ENCODE measurements at regions not wholly inside any gene's neighbourhood (a gene's known extent, or its start where the extent isn't known, plus 50 kb on each side); places are given as distances from the start of the nearest gene placed in this dataset.
"Not testable (repeated sequence)": the region's sequence is repeated elsewhere in the genome, so short reads cannot be mapped to it uniquely, and the experiment has no call there.

DNA sequence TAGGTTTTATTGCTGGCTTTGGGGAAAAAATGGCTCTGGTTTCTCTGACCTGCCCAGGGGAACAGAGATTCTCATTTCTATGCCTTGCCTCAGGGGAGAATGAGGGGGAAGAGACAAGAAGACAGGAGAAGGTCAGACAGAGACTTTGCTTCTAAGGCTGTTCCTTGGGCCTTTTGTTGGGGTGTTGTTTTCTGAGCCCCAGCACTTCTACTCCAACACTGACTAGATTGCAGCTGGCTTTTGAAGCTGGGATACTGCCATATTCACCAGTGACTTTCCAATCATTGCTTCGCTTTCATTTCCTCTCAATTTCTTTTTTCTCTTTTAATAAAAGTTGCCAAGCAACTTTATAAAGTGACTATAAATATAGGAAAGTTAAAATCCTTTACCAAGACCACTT, 143.2 kb upstream of the ARHGEF26 start:
- Histone ChIP-seq H3K9ac (ENCODE audit: insufficient read length, low read depth) (no peak overlapping the region), H3K4me1 (ENCODE audit: insufficient read depth, insufficient read length) (no peaks in the 10 kb centered on the region), H3K36me3 (ENCODE audit: insufficient read depth, insufficient read length, low read length) (no peaks in the 10 kb centered on the region), H3K4me3 (ENCODE audit: insufficient read length, low read depth) (no peak overlapping the region), H3K27me3 (ENCODE audit: insufficient read depth, insufficient read length) (no peaks in the 10 kb centered on the region), H3K9me3 (ENCODE audit: insufficient read depth, low read length) (no peaks in the 10 kb centered on the region)
- no peak for DNase-seq (ENCODE audit: low read depth, low spot score)
- TF ChIP-seq YY1 (IDR thresholded peaks at IDR 0.05; ENCODE audit: insufficient read depth, insufficient read length), result no peak
- TF ChIP-seq ZNF274 (IDR thresholded peaks at IDR 0.05; ENCODE audit: low read depth, low read length), result no peak
- no peak for TF ChIP-seq SUZ12 (IDR thresholded peaks at IDR 0.05; ENCODE audit: extremely low read depth, insufficient read depth, insufficient read length)

DNA sequence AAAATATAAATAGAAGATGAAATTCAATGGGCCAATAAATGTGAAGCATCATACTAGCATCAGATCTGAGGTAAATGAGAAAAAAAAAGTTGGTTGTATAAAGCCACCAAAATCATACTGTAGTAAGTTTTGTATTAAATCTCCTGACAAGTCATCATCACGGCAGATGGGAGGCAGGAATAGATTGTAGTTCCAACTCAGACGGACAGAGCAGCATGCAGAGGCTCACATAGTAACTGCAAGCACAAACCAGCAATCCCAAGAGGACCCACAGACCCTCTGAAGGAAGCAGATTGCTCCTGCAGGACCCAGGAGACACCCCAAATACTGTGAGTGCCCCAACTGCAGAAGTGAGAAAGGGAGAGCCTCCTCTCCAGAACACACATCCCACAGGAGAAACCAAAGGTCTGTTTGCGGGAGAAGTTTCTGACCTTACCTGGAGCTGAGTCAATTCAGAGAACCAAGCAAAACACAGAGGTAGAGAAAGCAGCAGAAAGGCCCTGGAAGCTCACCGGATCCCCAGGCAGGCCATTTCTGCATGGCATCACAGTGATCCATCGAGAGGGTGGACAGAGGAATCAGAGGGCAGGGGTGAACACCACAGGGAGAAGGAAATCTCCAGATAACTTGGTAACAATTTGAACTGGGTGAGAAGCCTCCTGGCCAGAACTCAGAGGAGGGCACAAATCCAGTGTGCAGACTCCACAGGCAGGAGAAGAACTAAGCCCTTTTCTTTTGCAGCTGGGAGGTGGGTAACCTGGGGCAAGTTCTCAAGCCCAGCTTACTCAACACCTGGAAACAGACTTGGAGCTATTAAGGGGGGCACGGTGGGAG, 141.6 kb upstream of the ARHGEF26 start:
- no peaks in the 10 kb centered on the region for H3K9me3 ChIP-seq (ENCODE audit: insufficient read depth, low read length)
- DNase-seq (ENCODE audit: low read depth, low spot score), result no peak
- H3K9ac ChIP-seq (ENCODE audit: insufficient read length, low read depth), result no peak overlapping the region
- H3K4me1 ChIP-seq (ENCODE audit: insufficient read depth, insufficient read length), result no peaks in the 10 kb centered on the region
- no peaks in the 10 kb centered on the region for H3K27me3 ChIP-seq (ENCODE audit: insufficient read depth, insufficient read length)
- TF ChIP-seq SUZ12 (IDR thresholded peaks at IDR 0.05; ENCODE audit: extremely low read depth, insufficient read depth, insufficient read length), result no peak
- H3K36me3 ChIP-seq (ENCODE audit: insufficient read depth, insufficient read length, low read length), result no peaks in the 10 kb centered on the region
- no peak overlapping the region for H3K4me3 ChIP-seq (ENCODE audit: insufficient read length, low read depth)

DNA sequence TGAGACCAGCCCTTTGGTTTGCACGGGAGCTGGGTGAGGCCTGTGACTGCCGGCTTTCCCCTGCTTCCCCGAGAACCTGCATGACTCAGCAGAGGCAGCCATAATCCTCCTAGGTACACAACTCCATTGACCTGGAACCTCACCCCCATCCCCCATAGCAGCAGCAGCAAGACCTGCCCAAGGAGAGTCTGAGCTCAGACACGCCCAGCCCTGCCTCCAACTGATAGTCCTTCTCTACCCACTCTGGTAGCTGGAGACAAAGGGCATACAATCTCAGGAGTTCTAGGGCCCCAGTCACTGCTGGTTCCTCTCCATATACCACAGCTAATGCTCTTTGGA, 141.0 kb upstream of the ARHGEF26 start:
- no peak for DNase-seq (ENCODE audit: low read depth, low spot score)
- no peaks in the 10 kb centered on the region for H3K27me3 ChIP-seq (ENCODE audit: insufficient read depth, insufficient read length)
- no peaks in the 10 kb centered on the region for H3K36me3 ChIP-seq (ENCODE audit: insufficient read depth, insufficient read length, low read length)
- TF ChIP-seq ZNF274 (IDR thresholded peaks at IDR 0.05; ENCODE audit: low read depth, low read length) (no peak), YY1 (IDR thresholded peaks at IDR 0.05; ENCODE audit: insufficient read depth, insufficient read length) (no peak), SUZ12 (IDR thresholded peaks at IDR 0.05; ENCODE audit: extremely low read depth, insufficient read depth, insufficient read length) (no peak)
- H3K4me3 ChIP-seq (ENCODE audit: insufficient read length, low read depth), result no peak overlapping the region
- H3K9ac ChIP-seq (ENCODE audit: insufficient read length, low read depth), result no peak overlapping the region
- no peaks in the 10 kb centered on the region for H3K4me1 ChIP-seq (ENCODE audit: insufficient read depth, insufficient read length)
- H3K9me3 ChIP-seq (ENCODE audit: insufficient read depth, low read length), result no peaks in the 10 kb centered on the region

DNA sequence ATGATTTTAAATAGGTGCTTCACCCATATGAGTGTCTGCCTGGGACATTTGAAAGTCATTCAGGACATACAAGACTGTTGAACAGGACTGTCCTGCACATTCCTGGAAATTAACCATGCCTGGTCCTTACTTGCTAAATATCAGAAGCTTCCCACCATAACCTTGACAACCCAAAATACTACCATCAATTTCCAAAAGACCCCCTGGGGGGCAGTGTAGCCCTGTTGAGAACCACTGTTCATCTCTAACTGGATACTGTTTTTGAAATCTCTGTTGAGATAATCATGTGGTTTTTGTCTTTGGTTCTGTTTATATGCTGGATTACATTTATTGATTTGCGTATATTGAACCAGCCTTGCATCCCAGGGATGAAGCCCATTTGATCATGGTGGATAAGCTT, 123.8 kb upstream of the ARHGEF26 start:
- H3K9me3 ChIP-seq (ENCODE audit: insufficient read depth, low read length); H3K4me3 ChIP-seq (ENCODE audit: insufficient read length, low read depth); H3K4me1 ChIP-seq (ENCODE audit: insufficient read depth, insufficient read length); DNase-seq (ENCODE audit: low read depth, low spot score); H3K36me3 ChIP-seq (ENCODE audit: insufficient read depth, insufficient read length, low read length); H3K9ac ChIP-seq (ENCODE audit: insufficient read length, low read depth); H3K27me3 ChIP-seq (ENCODE audit: insufficient read depth, insufficient read length): not testable (repeated sequence)

DNA sequence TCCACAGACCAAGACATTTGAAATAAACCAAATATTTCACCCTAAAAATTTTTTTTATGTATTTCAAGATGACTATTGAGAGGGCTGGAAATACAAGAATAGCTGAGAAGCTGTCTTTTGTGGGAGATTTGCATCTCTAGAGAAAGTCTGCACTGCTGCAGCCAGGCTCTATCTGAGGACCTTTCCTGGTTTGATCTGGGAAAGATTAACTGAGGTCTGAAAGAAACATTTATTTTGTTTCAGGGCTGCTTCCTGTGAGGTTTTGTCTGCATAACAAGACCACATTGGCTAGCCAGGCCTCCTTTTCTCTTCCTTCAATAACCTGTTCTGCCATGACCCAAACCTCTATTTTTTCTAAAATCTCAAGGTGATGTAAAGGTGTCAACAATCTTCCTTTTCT, 117.5 kb upstream of the ARHGEF26 start:
- TF ChIP-seq ZNF274 (IDR thresholded peaks at IDR 0.05; ENCODE audit: low read depth, low read length) (no peak), SUZ12 (IDR thresholded peaks at IDR 0.05; ENCODE audit: extremely low read depth, insufficient read depth, insufficient read length) (no peak), YY1 (IDR thresholded peaks at IDR 0.05; ENCODE audit: insufficient read depth, insufficient read length) (no peak)
- Histone ChIP-seq H3K4me3 (ENCODE audit: insufficient read length, low read depth) (no peak overlapping the region), H3K4me1 (ENCODE audit: insufficient read depth, insufficient read length) (no peaks in the 10 kb centered on the region), H3K9me3 (ENCODE audit: insufficient read depth, low read length) (no peaks in the 10 kb centered on the region), H3K27me3 (ENCODE audit: insufficient read depth, insufficient read length) (no peaks in the 10 kb centered on the region), H3K9ac (ENCODE audit: insufficient read length, low read depth) (no peak overlapping the region), H3K36me3 (ENCODE audit: insufficient read depth, insufficient read length, low read length) (no peaks in the 10 kb centered on the region)
- DNase-seq (ENCODE audit: low read depth, low spot score), result no peak

DNA sequence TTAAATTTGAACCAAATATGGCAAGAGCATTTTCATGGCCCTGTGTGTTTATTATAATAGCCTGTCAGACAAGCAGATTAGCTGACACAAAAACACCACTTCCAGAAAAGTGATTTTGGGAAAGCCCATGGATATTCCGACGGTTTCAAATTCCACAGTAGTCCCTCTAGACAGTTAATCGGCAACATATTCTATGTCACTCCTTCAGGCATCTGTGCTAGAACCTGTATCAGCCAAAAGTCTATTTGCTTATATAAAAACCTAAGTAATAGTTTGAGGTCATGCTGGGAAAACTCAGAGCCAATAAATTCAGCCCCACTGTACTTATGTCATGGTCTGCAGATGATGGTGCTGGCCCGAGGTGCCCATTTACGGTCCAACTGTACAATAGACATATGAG, 110.2 kb upstream of the ARHGEF26 start:
- no peak for DNase-seq (ENCODE audit: low read depth, low spot score)
- H3K4me3 ChIP-seq (ENCODE audit: insufficient read length, low read depth), result no peak overlapping the region
- TF ChIP-seq SUZ12 (IDR thresholded peaks at IDR 0.05; ENCODE audit: extremely low read depth, insufficient read depth, insufficient read length), result no peak
- no peak for TF ChIP-seq ZNF274 (IDR thresholded peaks at IDR 0.05; ENCODE audit: low read depth, low read length)
- TF ChIP-seq YY1 (IDR thresholded peaks at IDR 0.05; ENCODE audit: insufficient read depth, insufficient read length), result no peak

DNA sequence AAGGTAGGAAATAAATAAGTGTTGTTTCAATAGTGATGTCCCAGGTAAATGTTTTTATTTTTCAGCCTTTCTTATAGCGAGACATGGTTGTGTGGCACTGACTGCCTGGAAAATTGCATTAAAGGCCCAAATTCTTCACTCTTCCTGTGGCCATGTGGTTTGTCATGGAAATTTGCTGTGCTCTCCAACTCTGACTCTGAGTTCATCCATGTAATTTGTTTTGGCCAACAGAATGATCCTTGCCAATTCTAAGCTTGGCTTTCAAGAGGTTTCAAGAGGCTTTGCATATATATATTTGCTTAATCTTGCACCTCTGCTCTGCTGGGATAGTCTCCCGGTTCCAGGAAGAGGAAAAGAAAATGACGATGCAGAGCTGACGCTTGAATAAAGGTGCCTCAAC, 107.5 kb upstream of the ARHGEF26 start:
- DNase-seq (ENCODE audit: low read depth, low spot score), result no peak
- TF ChIP-seq SUZ12 (IDR thresholded peaks at IDR 0.05; ENCODE audit: extremely low read depth, insufficient read depth, insufficient read length), result no peak
- TF ChIP-seq ZNF274 (IDR thresholded peaks at IDR 0.05; ENCODE audit: low read depth, low read length), result no peak
- no peaks in the 10 kb centered on the region for H3K9me3 ChIP-seq (ENCODE audit: insufficient read depth, low read length)
- H3K36me3 ChIP-seq (ENCODE audit: insufficient read depth, insufficient read length, low read length), result no peaks in the 10 kb centered on the region
- no peaks in the 10 kb centered on the region for H3K27me3 ChIP-seq (ENCODE audit: insufficient read depth, insufficient read length)
- H3K4me1 ChIP-seq (ENCODE audit: insufficient read depth, insufficient read length), result no peaks in the 10 kb centered on the region
- H3K4me3 ChIP-seq (ENCODE audit: insufficient read length, low read depth), result no peak overlapping the region
- no peak overlapping the region for H3K9ac ChIP-seq (ENCODE audit: insufficient read length, low read depth)

More for the DNA sequence above, 110.2 kb upstream of the ARHGEF26 start:
- H3K4me1 ChIP-seq (ENCODE audit: insufficient read depth, insufficient read length), result no peaks in the 10 kb centered on the region
- H3K9ac ChIP-seq (ENCODE audit: insufficient read length, low read depth), result no peak overlapping the region
- H3K36me3 ChIP-seq (ENCODE audit: insufficient read depth, insufficient read length, low read length), result no peaks in the 10 kb centered on the region
- no peaks in the 10 kb centered on the region for H3K9me3 ChIP-seq (ENCODE audit: insufficient read depth, low read length)
- H3K27me3 ChIP-seq (ENCODE audit: insufficient read depth, insufficient read length), result no peaks in the 10 kb centered on the region

DNA sequence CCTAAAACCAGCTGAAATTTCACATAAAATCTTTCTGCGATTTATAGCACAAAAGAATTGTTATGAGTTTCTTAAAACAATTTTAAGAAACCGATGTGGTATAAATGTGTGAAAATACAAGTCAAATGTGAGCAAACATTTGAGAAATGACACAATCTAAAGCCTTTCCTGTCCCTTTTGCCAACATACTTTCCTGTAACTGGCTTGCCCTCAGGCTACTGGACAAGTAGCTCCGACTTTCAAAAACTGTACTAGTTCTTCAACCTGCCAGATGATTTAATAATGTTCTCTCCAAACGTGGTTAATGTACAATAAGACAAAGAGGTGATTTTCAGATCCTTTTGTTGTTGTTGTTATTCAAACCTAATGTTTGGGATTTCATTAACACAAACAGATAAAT, 105.9 kb upstream of the ARHGEF26 start:
- H3K4me3 ChIP-seq (ENCODE audit: insufficient read length, low read depth), result no peak overlapping the region
- H3K27me3 ChIP-seq (ENCODE audit: insufficient read depth, insufficient read length), result no peaks in the 10 kb centered on the region
- TF ChIP-seq SUZ12 (IDR thresholded peaks at IDR 0.05; ENCODE audit: extremely low read depth, insufficient read depth, insufficient read length) (no peak), YY1 (IDR thresholded peaks at IDR 0.05; ENCODE audit: insufficient read depth, insufficient read length) (no peak), ZNF274 (IDR thresholded peaks at IDR 0.05; ENCODE audit: low read depth, low read length) (no peak)
- H3K9me3 ChIP-seq (ENCODE audit: insufficient read depth, low read length), result no peaks in the 10 kb centered on the region
- DNase-seq (ENCODE audit: low read depth, low spot score), result no peak
- H3K4me1 ChIP-seq (ENCODE audit: insufficient read depth, insufficient read length), result no peaks in the 10 kb centered on the region
- H3K36me3 ChIP-seq (ENCODE audit: insufficient read depth, insufficient read length, low read length), result no peaks in the 10 kb centered on the region
- no peak overlapping the region for H3K9ac ChIP-seq (ENCODE audit: insufficient read length, low read depth)

All from NT2/D1 (cell line).